Ovary (tissue), 3 donors: ENCODE measurements at regions not wholly inside any gene's neighbourhood (a gene's known extent, or its start where the extent isn't known, plus 50 kb on each side); places are given as distances from the start of the nearest gene placed in this dataset.

Experiments
- POLR2A ChIP-seq: fragments of 450-650 bp; IDR thresholded peaks from one replicate; pipeline ENCODE4 v1.6.1; 2017; ENCODE audit warnings: antibody characterized with exemption, mild to moderate bottlenecking, moderate library complexity
- TF ChIP-seq, protein P1 (sequence below), 3 donors: fragments of 450-650 bp in 2 of 3; fragments of 200-600 bp in 1 of 3; IDR thresholded peaks; one replicate each; pipeline versions ENCODE4 v1.5.1 to v1.8.0; 2016 to 2022; ENCODE audit warnings: antibody characterized with exemption in 3 of 3, mild to moderate bottlenecking in 1 of 3
- donor health status: DM: no; HTN: no; CAD: no.

DNA sequence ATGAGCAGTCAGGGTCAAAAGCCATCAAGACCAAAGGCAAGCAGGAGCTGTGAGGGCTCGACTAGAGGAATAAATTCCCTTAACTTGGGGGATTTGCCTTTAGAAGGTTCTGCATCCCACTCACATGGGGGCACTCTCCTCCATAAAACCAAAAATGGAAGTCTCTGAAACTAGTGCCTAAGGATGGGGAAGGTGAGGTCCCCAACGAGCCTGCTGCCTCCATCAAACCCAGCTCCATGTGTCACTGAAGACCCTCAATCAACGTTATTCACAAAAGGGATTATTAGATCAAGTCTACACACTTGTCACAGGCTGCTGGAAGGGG, 254.9 kb upstream of the NCKAP5 start:
- TF ChIP-seq, protein P1, sequence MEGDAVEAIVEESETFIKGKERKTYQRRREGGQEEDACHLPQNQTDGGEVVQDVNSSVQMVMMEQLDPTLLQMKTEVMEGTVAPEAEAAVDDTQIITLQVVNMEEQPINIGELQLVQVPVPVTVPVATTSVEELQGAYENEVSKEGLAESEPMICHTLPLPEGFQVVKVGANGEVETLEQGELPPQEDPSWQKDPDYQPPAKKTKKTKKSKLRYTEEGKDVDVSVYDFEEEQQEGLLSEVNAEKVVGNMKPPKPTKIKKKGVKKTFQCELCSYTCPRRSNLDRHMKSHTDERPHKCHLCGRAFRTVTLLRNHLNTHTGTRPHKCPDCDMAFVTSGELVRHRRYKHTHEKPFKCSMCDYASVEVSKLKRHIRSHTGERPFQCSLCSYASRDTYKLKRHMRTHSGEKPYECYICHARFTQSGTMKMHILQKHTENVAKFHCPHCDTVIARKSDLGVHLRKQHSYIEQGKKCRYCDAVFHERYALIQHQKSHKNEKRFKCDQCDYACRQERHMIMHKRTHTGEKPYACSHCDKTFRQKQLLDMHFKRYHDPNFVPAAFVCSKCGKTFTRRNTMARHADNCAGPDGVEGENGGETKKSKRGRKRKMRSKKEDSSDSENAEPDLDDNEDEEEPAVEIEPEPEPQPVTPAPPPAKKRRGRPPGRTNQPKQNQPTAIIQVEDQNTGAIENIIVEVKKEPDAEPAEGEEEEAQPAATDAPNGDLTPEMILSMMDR (IDR thresholded peaks at IDR 0.05), result no peak
- TF ChIP-seq POLR2A, result no peak
